ENCODE measurements at regions not wholly inside any gene's neighbourhood (a gene's known extent, or its start where the extent isn't known, plus 50 kb on each side); places are given as distances from the start of the nearest gene placed in this dataset.

DNA sequence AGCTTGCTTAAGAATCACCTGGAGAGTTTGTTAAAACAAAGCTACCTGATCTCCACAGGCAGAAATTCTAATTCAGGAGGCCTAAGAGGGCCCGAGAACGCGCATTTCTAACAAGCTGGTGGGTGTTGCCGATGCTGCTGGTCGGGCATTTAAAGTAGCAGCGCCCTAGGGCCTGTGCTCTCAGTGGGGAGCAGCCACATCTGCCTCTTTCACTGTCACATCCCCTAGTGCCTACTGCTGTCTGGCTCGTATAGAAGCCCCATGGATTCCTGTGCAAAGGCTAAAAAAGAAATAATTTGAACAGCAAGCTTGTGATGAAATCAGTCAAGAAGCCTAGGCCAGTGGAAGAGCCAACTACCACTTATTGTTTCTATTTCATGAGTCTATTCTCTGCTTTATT lies 126.7 kb upstream of the SMIM21 start:
- TF ChIP-seq EP300 (IDR thresholded peaks at IDR 0.05) = no peak
- TF ChIP-seq, protein P1, sequence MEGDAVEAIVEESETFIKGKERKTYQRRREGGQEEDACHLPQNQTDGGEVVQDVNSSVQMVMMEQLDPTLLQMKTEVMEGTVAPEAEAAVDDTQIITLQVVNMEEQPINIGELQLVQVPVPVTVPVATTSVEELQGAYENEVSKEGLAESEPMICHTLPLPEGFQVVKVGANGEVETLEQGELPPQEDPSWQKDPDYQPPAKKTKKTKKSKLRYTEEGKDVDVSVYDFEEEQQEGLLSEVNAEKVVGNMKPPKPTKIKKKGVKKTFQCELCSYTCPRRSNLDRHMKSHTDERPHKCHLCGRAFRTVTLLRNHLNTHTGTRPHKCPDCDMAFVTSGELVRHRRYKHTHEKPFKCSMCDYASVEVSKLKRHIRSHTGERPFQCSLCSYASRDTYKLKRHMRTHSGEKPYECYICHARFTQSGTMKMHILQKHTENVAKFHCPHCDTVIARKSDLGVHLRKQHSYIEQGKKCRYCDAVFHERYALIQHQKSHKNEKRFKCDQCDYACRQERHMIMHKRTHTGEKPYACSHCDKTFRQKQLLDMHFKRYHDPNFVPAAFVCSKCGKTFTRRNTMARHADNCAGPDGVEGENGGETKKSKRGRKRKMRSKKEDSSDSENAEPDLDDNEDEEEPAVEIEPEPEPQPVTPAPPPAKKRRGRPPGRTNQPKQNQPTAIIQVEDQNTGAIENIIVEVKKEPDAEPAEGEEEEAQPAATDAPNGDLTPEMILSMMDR (IDR thresholded peaks at IDR 0.05) = no peak
